ENCODE measurements at regions not wholly inside any gene's neighbourhood (a gene's known extent, or its start where the extent isn't known, plus 50 kb on each side); places are given as distances from the start of the nearest gene placed in this dataset.
"Not testable (repeated sequence)": the region's sequence is repeated elsewhere in the genome, so short reads cannot be mapped to it uniquely, and the experiment has no call there.

DNA sequence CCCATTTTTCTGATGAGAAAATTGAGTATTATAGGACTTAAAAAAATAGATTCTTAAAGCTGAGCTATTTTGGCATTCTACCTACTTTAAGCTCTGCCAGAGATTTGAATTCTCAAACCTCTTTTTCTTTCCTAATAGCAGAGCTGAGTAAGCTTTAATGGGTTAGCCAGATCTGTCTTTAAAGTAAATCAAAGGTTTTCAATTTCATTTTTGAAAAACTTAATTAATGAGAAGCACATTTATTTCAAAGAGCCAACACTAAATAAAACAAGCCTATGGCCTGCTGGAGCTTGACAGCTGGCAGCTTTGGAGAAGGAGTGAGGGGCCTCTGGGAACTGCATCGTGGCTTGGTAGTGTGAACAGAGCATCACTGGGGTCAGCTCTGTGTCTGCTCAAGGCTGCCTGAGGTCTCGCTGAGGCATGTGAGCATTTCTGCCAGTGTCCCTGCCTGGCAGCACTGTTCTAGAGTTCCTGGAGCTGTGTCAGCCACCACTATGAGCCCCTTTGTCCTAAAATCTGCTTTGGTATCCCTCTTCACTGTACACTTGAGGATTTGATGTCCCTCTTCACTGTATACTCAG is 50.4 kb upstream of the PRSS23 start:
- no peak for DNase-seq (ENCODE audit: low read depth)

DNA sequence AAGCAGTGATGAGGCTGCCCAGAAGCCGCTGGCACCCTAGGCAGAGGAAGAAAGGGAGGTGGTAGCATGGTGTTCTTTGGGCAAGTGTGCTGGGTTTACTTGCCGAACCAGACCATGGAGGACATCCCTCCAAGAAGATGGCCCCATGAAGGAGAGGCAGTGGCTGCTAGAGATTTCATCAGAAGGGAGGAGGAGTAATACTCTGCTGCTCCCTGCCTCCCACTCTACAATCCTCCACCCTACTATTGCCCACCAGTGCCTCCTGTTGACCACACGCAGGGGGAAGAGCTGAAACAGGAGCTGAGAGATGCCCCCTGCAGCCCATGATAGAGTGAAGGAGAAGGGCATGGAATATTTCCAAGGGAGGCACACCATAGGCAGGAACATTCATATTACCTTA is 51.0 kb upstream of the PRSS23 start:
- DNase-seq (ENCODE audit: low read depth) = no peak

DNA sequence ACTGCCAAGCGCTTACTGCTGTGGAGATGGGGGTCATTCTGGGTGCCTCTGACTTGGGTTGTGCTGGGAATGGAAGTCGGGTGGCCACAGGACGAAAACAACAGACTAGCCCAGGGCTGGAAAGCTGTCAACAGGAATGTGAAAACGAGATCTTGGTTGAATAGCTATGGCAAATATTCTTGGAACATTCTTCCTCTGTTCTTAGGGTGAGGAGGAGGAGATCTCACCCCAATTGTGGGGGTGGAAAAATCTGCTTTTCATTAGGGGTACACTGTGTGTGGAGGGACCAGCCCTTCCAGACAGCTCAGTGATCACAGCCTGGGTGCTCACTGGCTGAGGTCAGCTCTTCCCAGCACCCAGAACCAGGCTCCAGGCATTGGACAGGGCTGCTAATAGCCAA is 52.0 kb upstream of the PRSS23 start:
- peak; percentile 95 for DNase-seq (ENCODE audit: low read depth)

DNA sequence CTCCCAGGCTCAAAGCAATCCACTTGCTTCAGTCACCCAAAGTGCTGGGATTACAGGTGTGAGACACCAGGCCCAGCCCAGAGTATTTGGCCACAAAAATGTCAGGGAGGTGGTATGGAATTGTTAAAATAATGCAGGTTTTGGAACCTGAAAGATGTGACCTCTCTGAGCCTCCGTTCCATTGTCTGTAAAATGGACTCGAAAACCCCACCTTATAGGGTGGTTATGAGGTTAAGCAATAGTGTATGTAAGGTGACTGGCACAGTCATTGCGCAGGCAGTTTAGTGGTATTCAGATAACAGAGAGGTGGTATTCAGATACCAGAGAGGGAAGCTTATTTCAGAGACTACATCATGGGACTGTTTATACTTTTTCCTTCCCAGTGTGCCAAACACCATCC is 52.5 kb upstream of the PRSS23 start:
- no peak for DNase-seq (ENCODE audit: low read depth)

DNA sequence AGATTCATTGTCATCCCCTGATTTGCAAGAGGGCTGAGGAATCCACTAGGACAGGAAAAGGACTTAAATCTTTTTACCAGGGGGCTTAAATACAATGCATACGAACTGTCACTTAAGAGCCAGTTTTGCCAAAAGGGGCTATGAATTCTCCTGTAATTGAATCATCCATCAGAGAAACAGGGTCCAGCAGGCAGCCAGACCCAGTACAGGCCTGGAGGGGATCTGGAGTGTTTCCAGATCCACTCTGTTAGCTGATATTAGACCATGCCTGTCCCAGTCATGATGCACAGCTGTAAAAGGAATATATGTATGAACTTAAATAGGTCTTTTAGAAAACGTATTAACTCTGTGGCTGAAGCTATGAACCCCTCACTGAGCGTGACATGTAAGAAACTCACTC is 53.8 kb upstream of the PRSS23 start:
- no peak for DNase-seq (ENCODE audit: low read depth)

DNA sequence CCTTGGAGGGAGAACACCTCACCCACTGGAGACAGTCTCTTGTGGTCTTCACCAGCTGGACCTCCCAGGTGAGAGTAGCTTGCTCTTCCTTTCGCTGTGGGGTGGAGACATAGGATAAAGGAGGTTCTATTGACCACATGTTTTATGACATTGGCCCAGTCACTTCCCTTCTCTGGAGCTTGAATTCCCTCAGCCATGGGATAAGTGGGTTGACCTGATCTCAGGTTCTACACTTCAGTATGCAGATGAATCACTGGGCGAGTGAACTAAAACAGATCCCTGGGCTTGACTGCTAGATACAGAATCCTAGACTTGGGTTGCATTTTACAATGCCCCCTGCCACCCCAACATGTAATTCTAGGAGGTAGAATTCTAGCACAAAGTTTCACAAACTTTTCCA is 54.8 kb upstream of the PRSS23 start:
- no peak for DNase-seq (ENCODE audit: low read depth)

DNA sequence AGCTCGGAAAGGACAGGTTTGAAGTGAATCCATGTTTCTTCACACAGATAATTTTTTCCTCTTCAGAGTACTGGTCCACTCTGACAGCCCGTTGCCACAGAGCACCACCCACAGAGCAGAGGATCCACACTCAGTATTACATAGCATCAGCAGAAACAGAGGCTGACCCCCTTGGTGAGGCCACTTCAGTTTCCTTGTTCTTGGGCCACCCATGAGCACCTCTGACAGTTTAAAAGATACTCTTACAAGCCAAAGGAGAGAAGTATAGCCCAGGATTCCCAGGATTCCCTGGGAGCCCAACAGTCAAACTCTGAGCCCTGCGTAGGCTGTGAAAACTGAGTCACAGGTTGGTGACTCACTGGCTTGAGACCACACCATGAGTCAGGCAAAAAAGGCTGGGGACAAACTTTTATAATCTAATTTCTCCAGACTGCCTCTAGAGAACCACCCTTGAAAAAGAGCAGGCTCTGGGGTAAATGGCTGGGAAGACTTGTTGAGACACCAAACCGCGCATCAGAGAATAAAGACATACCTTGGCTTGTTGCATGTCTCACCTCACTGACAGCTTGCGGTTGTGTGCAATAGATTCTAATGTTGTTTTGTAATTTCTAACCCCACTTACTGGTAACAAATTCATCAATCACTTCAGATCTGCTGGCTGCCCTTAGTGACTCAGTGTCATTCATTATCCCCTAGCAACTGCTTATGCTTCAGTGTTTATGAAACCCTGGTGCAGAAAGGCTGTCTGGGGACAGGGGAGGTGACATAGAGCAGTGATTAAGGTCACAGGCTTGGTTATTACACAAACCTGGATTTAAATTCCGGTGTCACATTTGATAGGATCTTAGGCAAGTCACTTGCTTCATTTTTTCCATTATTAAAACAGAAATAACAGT is 56.9 kb upstream of the PRSS23 start:
- peak; percentile 96 for DNase-seq (ENCODE audit: low read depth)

DNA sequence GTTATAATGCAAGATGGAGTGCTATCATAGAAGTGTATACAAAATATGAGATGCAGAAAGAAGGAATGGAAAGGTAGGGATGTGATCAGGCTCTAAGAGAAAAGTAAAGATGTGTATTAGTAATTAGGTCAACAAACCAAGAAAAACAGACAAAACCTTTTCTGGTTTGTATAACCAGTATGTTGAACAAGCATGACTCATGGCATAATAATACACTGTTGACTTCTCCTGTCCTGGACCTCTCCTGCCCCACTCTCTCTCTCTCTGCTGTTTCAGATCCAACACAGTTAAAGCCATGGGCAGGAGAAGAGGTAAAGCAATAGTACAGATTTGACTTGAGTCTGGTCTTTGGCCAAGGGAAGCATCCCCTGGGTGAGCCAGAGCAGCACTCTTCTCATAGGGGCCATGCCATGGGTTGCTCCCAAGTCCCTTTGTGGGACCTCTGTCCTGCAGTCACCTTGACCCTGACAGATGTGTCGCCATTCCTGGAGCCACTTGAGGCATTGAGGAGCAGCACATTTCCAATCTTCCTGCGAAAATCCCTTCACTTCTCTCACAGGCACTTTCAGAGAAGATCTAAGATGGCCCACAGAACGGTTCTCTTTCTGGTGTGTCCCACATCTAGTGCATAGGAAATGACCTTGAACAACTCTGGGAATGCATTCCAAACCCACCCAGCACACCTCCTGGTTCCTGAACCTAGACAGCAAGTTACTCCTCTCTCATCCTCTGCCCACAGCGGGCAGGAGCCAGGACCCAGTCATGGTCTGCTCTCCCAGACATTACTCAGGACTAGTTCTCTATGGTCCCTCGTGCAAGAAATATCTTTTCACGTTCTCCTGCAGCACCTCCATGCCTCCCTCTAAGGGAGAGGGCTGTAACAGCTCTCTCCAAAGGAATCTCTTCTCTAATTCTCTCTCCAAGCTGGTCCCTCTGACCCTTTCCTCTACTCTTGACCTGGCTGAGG is 58.2 kb upstream of the PRSS23 start:
- DNase-seq (ENCODE audit: low read depth) = peak; percentile 65

DNA sequence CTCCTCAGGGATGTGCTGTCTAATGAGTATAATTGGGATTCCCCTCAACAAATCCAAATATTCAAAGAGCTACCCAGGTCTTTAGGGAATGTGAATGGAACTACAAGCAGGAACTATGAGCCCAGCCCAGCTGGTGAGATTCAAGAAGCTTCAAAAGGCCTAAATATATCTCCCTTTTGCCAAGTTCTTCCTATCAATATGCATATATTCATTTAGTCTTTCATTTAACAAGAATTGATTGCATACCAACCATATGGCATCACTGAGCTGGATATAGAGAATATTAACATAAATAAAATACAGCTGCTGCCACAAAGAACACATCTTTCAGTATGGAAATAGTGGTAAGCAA is 58.9 kb upstream of the PRSS23 start:
- DNase-seq (ENCODE audit: low read depth) = no peak

DNA sequence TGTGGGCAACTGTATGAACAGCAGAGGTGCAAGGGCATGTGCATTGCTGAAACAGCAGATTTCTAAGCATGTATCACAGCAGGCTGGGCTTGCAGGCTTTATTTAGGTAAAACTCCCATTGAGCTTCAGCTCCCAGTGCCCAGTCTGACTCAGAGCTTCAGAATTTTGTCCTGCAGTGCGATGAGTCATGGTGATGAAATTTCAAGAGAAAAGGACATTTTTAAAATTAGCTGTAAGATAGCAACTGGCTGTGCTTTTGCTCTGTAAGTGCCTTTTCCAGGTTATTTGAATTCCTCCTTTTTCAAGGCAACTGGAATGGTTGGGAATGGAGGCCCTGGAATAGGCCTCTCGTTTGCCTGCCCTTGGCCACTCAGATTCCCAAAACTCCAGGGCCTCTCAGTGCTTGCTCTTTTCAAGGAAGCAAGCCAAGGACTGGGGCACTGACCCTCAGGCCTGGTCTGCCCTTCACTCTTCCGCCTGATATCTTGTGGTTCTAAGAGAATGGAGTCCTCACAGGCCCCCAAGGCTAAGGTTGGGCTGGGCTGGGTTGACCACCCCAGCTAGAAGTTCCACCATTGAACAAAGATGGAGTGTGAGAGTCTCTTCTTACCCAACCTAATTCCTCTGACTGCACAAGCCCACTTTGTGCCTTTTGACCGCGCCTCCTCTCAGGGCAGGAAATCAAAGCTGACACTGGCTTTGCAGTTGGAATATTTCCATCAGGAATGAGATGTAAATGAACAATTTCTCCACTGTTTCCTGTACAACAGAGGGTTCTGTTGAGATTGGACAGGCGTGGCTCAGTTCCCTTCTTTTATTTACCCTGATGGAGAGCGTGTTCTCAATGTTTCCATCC is 59.5 kb upstream of the PRSS23 start:
- DNase-seq (ENCODE audit: low read depth) = peak; percentile 78

DNA sequence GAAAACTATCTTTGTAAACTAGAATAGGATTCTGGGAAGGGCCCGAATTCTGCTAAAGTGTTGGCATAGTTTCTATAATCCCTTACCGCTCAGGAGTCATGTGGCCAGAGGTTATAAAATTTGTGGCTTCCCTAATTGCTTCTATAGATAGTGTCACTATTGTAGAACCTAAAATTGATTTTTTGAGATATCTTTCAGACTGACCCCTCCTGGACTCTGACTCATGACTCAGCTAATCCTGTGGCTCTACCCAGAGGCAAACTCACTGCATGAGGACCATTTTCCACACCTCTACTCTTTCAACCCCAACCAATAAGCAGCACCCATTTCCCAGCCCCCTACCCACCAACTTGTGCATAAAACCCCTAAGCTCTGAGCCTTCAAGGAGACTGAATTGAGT is 61.8 kb upstream of the PRSS23 start:
- DNase-seq (ENCODE audit: low read depth) = no peak

DNA sequence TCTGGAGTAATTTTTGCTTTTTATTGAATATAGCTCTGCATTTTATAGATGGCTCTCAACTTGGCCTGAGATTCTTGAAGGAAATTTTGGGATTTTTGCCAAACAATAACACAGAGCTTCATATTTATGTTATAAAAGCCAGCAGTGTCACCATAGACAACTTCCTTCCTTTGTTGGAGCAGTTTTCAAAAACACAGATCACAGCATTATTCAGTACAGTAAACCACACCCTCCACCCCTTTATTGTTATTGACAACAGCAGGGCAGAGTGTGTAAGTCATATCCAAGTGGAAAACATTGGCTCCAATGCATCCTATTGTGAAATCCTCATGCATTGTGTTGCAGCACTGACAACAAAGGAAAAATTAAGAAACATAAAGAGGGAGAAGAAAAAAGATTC is 62.6 kb upstream of the PRSS23 start:
- peak; percentile 62 for DNase-seq (ENCODE audit: low read depth)

DNA sequence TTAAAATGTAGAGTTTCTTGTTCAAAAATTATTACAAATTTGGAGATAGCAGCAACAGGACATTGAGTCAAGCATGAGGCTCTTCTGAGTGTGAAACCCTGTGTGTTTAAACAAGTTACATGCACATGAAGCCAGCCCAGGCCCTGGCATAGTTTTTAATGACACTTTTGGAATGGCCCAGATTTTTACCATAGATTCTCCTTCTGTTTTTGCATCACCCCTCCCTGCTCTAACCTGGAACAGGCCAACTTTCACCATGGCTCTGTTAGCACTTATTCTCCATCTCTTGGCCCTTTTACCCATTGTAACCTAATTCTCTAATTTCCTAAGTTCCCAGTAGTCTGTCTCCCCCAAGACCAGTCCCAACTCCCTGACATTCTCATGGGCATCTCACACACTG is 63.1 kb upstream of the PRSS23 start:
- no peak for DNase-seq (ENCODE audit: low read depth)

DNA sequence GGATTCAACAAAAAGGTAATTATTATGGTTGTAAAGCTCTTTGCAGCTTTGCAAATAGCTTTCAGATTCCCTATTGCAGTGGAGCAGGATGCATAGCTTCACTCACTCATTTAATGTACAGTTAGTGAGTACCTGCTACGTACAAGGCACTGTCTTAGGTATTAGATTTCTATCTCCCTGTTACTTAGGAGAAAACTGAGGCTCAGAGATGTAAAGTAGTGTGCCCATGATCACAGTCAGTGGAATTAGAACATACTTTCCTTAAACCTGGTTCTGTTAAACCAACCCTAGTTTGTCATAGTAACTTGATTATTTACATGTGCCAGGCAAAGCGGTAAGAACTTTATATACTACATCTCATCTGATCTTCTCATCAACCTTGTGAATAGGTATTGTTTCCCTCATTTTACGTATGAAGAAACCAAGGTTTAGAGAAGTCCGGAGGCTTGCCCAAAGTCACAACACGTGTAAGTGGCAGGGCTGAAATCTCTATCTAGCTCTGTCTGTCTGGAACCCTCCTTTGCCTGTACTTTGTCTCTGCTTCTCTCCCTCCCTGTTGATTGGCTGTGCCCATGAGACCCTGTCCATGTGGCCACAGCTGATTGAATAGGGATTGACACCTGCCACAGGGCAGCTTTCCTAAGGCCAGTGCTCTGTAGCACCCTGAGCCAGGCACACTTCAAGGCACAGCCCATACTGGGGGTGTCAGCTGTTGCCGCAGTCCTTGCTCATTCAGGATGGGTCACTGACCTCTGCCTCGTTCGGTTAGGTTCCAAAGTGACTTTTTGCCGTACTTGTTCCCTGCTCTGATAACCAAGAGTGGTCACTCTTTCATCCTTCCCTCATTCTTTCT is 63.8 kb upstream of the PRSS23 start:
- DNase-seq (ENCODE audit: low read depth) = no peak

DNA sequence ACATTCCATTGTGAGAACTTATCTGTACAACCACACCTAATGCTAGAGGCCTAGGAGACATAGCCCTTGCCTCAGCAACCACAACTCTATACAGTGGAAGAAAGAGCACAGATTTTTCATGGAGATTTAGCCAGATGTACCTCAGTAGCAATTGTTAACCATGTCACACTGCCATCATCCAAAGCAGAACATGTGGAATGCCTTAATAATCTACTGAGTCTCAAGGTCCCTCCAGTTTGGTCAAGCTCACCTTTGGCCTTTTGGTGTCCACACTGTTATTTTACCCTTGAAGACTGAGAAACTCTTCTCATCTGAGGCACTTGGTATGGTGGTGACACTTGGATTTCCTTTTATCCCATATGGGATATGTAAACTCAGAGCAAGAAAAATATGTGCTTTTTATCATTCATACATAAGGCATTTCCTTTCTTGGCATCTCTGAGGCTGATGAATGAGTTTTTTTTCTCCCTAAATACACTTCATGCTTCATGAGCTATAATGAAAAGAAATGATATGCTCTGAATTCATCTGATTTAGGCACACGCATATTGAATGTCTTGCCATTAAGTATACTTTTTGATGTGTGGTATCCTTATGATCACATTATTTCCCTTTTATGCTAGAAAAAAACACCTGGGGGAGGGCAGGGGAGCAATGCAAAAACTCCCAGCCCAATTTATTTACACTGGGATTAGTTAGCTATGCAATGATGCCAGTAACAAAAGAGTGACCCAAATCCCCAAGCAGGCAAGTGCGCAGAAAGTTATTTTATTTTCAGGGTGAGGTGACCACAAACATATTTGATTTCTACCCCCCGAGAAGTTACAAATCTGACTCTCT is 63.3 kb upstream of the ME3 start:
- DNase-seq (ENCODE audit: low read depth) = peak; percentile 56

DNA sequence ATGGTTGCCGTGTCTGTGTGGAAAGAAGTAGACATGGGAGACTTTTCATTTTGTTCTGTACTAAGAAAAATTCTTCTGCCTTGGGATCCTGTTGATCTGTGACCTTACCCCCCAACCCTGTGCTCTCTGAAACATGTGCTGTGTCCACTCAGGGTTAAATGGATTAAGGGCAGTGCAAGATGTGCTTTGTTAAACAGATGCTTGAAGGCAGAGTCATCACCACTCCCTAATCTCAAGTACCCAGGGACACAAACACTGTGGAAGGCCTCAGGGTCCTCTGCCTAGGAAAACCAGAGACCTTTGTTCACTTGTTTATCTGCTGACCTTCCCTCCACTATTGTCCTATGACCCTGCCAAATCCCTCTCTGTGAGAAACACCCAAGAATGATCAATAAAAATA is 60.3 kb upstream of the ME3 start:
- DNase-seq (ENCODE audit: low read depth) = not testable (repeated sequence)

DNA sequence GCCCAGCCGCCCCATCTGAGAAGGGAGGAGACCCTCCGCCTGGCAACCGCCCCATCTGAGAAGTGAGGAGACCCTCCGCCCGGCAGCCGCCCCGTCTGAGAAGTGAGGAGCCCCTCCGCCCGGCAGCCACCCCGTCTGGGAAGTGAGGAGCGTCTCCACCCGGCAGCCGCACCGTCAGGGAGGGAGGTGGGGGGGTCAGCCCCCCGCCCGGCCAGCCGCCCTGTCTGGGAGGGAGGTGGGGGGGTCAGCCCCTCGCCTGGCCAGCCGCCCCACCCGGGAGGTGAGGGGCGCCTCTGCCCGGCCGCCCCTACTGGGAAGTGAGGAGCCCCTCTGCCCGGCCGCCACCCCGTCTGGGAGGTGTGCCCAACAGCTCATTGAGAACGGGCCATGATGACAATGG is 59.9 kb upstream of the ME3 start:
- not testable (repeated sequence) for DNase-seq (ENCODE audit: low read depth)

DNA sequence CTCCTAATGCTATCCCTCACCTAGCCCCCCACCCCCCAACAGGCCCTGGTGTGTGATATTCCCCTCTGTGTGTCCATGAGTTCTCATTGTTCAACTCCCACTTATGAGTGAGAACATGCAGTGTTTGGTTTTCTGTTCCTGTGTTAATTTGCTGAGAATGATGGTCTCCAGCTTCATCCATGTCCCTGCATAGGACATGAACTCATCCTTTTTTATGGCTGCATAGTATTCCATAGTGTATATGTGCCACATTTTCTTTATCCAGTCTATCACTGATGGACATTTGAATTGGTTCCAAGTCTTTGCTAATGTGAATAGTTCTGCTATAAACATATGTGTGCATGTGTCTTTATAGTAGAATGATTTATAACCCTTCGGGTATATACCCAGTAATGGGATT is 57.2 kb upstream of the ME3 start:
- DNase-seq (ENCODE audit: low read depth) = not testable (repeated sequence)

DNA sequence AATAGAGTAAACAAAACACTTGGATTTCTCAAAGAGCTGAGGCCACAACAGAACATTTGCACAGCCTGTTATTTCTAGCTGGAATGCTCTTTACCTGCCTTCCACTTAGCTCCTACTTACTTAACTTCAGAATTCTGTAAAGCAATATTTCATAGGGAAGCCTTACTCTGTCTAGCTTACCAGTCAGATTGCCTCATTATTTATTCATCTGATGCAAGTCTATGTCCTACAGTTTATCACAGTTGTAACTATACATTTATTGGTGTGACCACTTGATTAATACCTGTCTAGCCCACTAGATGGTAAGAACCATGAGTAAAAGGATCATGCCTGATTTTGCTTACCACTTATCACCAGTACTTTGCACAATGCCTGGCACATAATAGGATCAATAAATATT is 56.1 kb upstream of the ME3 start:
- no peak for DNase-seq (ENCODE audit: low read depth)

Measured in GM04503 (cell line).